Thyroid gland (tissue), 4 donors: ENCODE measurements at regions not wholly inside any gene's neighbourhood (a gene's known extent, or its start where the extent isn't known, plus 50 kb on each side); places are given as distances from the start of the nearest gene placed in this dataset.

Experiments
- CTCF ChIP-seq, 6 experiments: fragments of 200-600 bp in 3 of 6; fragments of 450-650 bp in 3 of 6; sonication (generic) in 3 of 6; IDR thresholded peaks; one replicate each; pipeline ENCODE4 v1.5.1; 2016 to 2019; ENCODE audit warnings: antibody characterized with exemption in 6 of 6, mild to moderate bottlenecking in 2 of 6, inconsistent platforms in 1 of 6, moderate library complexity in 1 of 6
- POLR2A ChIP-seq, 2 donors: fragments of 450-650 bp; IDR thresholded peaks; one replicate each; pipeline ENCODE4 v1.6.1; 2017; ENCODE audit warnings: antibody characterized with exemption in 2 of 2, mild to moderate bottlenecking in 2 of 2, moderate library complexity in 1 of 2

GRCh38 chr1:182183606-182184005, 122.1 kb upstream of the ZNF648 start:
- TF ChIP-seq CTCF (IDR thresholded peaks at IDR 0.05) = no peak
- no peak for TF ChIP-seq POLR2A (IDR thresholded peaks at IDR 0.05)
